GM18861 (cell line): ENCODE measurements at regions not wholly inside any gene's neighbourhood (a gene's known extent, or its start where the extent isn't known, plus 50 kb on each side); places are given as distances from the start of the nearest gene placed in this dataset.
"Not testable (repeated sequence)": the region's sequence is repeated elsewhere in the genome, so short reads cannot be mapped to it uniquely, and the experiment has no call there.

Source experiments
- ATAC-seq: cut with Tn5 transposase; IDR thresholded peaks from one replicate; pipeline ENCODE4 v1.9.1; 2021; ENCODE audit not compliant: unreplicated experiment

- no peak for ATAC-seq
These were observed 846.9 kb upstream of the ACVR2A start for GRCh38 chr2:146997945-146998344.

GRCh38 chr2:146997488-146997887, 847.3 kb upstream of the ACVR2A start:
- no peak for ATAC-seq

GRCh38 chr2:146994246-146994645, 850.6 kb upstream of the ACVR2A start:
- no peak for ATAC-seq

GRCh38 chr2:146992466-146992865, 852.4 kb upstream of the ACVR2A start:
- ATAC-seq = no peak

GRCh38 chr2:146992057-146992456, 852.8 kb upstream of the ACVR2A start:
- no peak for ATAC-seq

- no peak for ATAC-seq
These were observed 854.3 kb upstream of the ACVR2A start for GRCh38 chr2:146990311-146991054.

- no peak for ATAC-seq
These were observed 855.1 kb upstream of the ACVR2A start for GRCh38 chr2:146989741-146990140.

GRCh38 chr2:146987996-146988395, 856.8 kb upstream of the ACVR2A start:
- no peak for ATAC-seq

GRCh38 chr2:146986161-146986560, 858.7 kb upstream of the ACVR2A start:
- ATAC-seq = no peak

- ATAC-seq = no peak
These were observed 859.1 kb upstream of the ACVR2A start for GRCh38 chr2:146985753-146986152.

GRCh38 chr2:146984014-146984413, 860.8 kb upstream of the ACVR2A start:
- no peak for ATAC-seq

GRCh38 chr2:146982393-146982846, 862.4 kb upstream of the ACVR2A start:
- no peak for ATAC-seq

- no peak for ATAC-seq
These were observed 862.9 kb upstream of the ACVR2A start for GRCh38 chr2:146981921-146982320.

GRCh38 chr2:146979746-146980145, 865.1 kb upstream of the ACVR2A start:
- ATAC-seq = no peak

- no peak for ATAC-seq
These were observed 866.0 kb upstream of the ACVR2A start for GRCh38 chr2:146978577-146979555.

GRCh38 chr2:146970981-146971380, 873.8 kb upstream of the ACVR2A start:
- ATAC-seq = not testable (repeated sequence)

- ATAC-seq = not testable (repeated sequence)
These were observed 875.1 kb upstream of the ACVR2A start for GRCh38 chr2:146969703-146970102.

GRCh38 chr2:146964494-146964893, 880.3 kb upstream of the ACVR2A start:
- ATAC-seq = no peak

GRCh38 chr2:146954544-146954943, 890.3 kb upstream of the ACVR2A start:
- no peak for ATAC-seq

GRCh38 chr2:146952696-146953095, 892.1 kb upstream of the ACVR2A start:
- ATAC-seq = no peak

GRCh38 chr2:146950911-146951310, 893.9 kb upstream of the ACVR2A start:
- no peak for ATAC-seq

- ATAC-seq = no peak
These were observed 894.5 kb upstream of the ACVR2A start for GRCh38 chr2:146950361-146950760.
